ENCODE measurements at regions not wholly inside any gene's neighbourhood (a gene's known extent, or its start where the extent isn't known, plus 50 kb on each side); places are given as distances from the start of the nearest gene placed in this dataset.

DNA sequence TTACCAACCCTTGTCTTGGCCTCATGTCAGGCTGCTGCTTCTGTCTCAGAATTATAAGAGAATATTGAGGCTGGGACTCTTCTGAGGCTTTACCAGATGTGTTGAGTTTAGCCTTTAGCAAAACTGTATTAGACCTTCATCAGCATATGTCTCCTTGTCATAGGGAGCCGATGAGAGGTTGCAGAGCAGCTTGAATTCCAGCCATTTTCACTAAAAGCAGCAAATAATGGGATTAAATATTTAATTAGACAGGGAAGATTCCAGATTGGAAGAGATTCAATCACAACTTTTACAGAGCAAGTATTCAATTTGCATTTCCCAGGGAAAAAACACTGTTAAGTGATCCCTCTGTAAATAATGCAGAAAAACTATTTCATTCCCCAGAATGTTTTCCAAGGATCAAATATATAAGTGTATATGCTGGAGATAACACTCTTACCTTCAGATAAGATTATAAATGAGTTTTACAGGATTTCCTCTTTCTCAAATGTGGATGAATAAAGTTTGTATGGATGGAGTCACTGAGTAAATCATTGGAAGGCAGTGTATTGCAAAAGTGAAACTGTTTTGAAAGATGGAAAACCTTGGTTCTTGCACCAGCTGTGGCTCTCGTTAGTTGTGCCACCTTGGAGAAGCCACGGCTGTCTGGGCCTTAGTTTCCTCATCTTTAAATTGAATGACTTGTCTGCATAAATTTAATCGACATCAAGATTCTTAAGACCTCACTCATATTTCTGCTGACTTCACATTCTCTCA lies 466.4 kb upstream of the SGO1 start:
- Histone ChIP-seq H3K9me3 (no peaks in the 10 kb centered on the region), H3K4me3 (ENCODE audit: low read depth, low read length) (no peak overlapping the region), H3K27me3 (no peaks in the 10 kb centered on the region), H3K4me1 (no peaks in the 10 kb centered on the region), H3K36me3 (no peaks in the 10 kb centered on the region)
- TF ChIP-seq CTCF (IDR thresholded peaks at IDR 0.05; ENCODE audit: low read depth, low read length) = no peak
- DNase-seq = no peak

DNA sequence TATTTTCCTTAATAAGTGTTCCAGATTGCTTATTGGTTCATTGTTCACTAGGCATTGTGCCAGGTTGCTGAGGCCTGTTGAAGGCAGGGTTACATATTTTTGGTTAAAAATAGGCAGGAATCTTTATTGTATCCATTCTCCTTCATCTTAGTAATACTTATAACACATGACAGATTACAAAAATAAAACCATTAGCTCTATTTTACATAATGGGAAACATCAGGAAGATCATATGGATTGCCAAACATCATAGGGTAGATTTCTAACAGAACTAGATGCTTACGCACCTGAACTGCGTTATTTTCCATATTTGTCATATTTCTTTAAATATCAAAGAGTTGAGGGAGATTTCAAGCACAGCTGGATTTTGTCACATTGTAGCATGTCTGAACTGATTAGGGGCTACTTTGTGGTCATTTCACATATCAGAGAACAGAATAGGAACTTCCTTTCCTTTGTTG lies 462.9 kb upstream of the SGO1 start:
- Histone ChIP-seq H3K36me3 (no peaks in the 10 kb centered on the region), H3K4me1 (no peaks in the 10 kb centered on the region), H3K9me3 (no peaks in the 10 kb centered on the region), H3K4me3 (ENCODE audit: low read depth, low read length) (no peak overlapping the region), H3K27me3 (no peaks in the 10 kb centered on the region)
- no peak for DNase-seq
- no peak for TF ChIP-seq CTCF (IDR thresholded peaks at IDR 0.05; ENCODE audit: low read depth, low read length)

- no peaks in the 10 kb centered on the region for H3K4me1 ChIP-seq
- H3K36me3 ChIP-seq = no peaks in the 10 kb centered on the region
- TF ChIP-seq CTCF (IDR thresholded peaks at IDR 0.05; ENCODE audit: low read depth, low read length) = no peak
- H3K27me3 ChIP-seq = no peaks in the 10 kb centered on the region
- no peak for DNase-seq
- no peak overlapping the region for H3K4me3 ChIP-seq (ENCODE audit: low read depth, low read length)
- no peaks in the 10 kb centered on the region for H3K9me3 ChIP-seq
These were observed 462.3 kb upstream of the SGO1 start for GRCh38 chr3:20648294-20648693.

DNA sequence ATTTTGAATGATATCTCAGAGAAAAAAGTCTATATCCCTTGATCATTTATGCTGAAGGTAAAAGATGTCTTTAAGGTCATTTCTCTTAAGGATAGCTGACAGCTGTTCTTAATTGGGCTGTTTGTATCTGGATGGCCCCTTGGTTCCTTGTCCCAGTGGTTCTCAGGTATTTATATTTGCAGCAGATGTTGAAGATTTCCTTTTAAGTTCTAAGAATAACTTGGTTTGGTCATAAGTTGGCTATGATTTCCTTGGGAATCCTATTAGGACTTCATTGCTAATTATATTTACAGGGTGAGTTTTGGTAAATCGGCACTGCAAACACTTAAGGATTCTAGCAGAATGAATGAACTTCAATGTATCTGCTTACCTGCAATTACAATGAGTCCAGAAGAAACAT lies 460.4 kb upstream of the SGO1 start:
- DNase-seq = no peak
- no peaks in the 10 kb centered on the region for H3K27me3 ChIP-seq
- no peak overlapping the region for H3K4me3 ChIP-seq (ENCODE audit: low read depth, low read length)
- TF ChIP-seq CTCF (IDR thresholded peaks at IDR 0.05; ENCODE audit: low read depth, low read length) = no peak
- no peaks in the 10 kb centered on the region for H3K9me3 ChIP-seq
- H3K4me1 ChIP-seq = no peaks in the 10 kb centered on the region
- H3K36me3 ChIP-seq = no peaks in the 10 kb centered on the region

- no peak for TF ChIP-seq CTCF (IDR thresholded peaks at IDR 0.05; ENCODE audit: low read depth, low read length)
- H3K27me3 ChIP-seq = no peaks in the 10 kb centered on the region
- DNase-seq = no peak
- no peaks in the 10 kb centered on the region for H3K4me1 ChIP-seq
- no peak overlapping the region for H3K4me3 ChIP-seq (ENCODE audit: low read depth, low read length)
- H3K36me3 ChIP-seq = no peaks in the 10 kb centered on the region
- H3K9me3 ChIP-seq = no peaks in the 10 kb centered on the region
These were observed 459.3 kb upstream of the SGO1 start for GRCh38 chr3:20645340-20645739.

DNA sequence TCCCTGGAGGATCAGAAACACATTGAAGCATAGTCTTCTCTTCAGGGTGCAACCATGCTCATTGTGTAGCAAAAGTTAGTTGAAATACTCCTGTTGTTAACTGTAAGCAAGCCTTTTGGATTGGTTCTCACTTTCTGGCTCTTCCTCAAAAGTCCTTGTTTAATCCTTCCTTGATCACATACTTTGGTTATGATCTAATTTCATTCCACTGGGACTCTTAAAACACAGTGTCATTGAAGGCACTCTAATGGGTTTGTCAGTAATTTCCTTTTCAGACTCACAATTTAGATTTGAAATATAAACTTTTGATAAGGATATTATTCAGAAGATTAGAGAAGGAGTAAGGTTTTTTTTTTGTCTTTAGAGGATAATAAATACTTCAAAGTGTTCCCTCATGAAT lies 451.7 kb upstream of the SGO1 start:
- H3K4me3 ChIP-seq (ENCODE audit: low read depth, low read length) = no peak overlapping the region
- H3K4me1 ChIP-seq = no peaks in the 10 kb centered on the region
- TF ChIP-seq CTCF (IDR thresholded peaks at IDR 0.05; ENCODE audit: low read depth, low read length) = no peak
- no peaks in the 10 kb centered on the region for H3K36me3 ChIP-seq
- no peaks in the 10 kb centered on the region for H3K9me3 ChIP-seq
- H3K27me3 ChIP-seq = no peaks in the 10 kb centered on the region
- DNase-seq = no peak

Data from BE2C (cell line).